ENCODE measurements at regions not wholly inside any gene's neighbourhood (a gene's known extent, or its start where the extent isn't known, plus 50 kb on each side); places are given as distances from the start of the nearest gene placed in this dataset.
"Not testable (repeated sequence)": the region's sequence is repeated elsewhere in the genome, so short reads cannot be mapped to it uniquely, and the experiment has no call there.

DNA sequence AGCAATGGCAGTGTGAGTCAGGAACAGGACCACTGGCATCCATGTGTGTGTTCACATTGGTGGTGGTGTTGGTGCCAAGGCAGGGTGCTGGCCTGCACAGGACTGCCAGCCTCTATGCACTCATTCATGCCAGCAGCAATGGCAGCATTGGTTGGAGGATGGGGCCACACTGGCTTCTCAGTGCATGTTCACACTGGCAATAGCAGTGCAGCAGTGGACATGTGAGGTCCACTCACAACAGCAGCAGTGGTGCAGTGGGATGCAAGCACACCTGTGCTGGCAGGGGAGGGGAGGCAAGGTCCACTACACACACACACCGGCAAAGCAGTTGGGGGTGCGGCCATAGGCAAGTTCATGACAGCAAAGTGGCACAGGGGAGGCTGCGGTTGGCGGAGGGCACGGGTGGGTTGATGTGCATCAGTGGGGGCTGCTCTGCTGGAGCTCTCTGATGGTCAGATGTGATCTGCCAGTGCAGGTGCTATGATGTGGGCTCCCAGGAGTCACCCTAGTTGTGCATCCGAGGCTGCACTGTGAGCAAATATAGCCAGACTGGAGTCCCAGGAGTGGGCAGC is 57.8 kb upstream of the TNKS2 start:
- Histone ChIP-seq H3K36me3 (ENCODE audit: control insufficient read depth, insufficient read depth, low read length) (no peaks in the 10 kb centered on the region), H3K27ac (ENCODE audit: insufficient read depth, low read length) (no peak overlapping the region), H4K8ac (ENCODE audit: low read depth in 2 of 2, low read length in 2 of 2) (no peak overlapping the region), H3K9ac (ENCODE audit: low read depth, low read length) (no peak overlapping the region), H4K5ac (ENCODE audit: low read depth, low read length) (no peak overlapping the region), H4K91ac (ENCODE audit: insufficient read depth, low read depth, low read length) (no peak overlapping the region), H3K4me1 (ENCODE audit: control insufficient read depth, insufficient read depth, low read length) (no peaks in the 10 kb centered on the region), H3K23ac (ENCODE audit: low read depth, low read length) (no peak overlapping the region), H3K79me1 (ENCODE audit: low read depth in 1 of 2, low read length in 2 of 2) (no peaks in the 10 kb centered on the region), H3K18ac (ENCODE audit: low read depth, low read length) (no peak overlapping the region), H3K56ac (ENCODE audit: extremely low read depth, insufficient read depth, low read length) (no peak overlapping the region), H2BK5ac (ENCODE audit: low read depth, low read length, poor library complexity, severe bottlenecking) (no peak overlapping the region), H3K14ac (replicated peaks; ENCODE audit: low read depth, low read length) (no peak overlapping the region), H2BK20ac (ENCODE audit: low read depth, low read length) (no peak overlapping the region), H2BK15ac (ENCODE audit: low read depth, low read length) (no peak overlapping the region), H4K20me1 (ENCODE audit: insufficient read depth, low read length) (no peaks in the 10 kb centered on the region), H2BK120ac (ENCODE audit: low read depth, low read length) (no peak overlapping the region), H2AFZ (replicated peaks; ENCODE audit: low read length, poor library complexity) (peak overlapping the region; percentile 21), H3K9me1 (ENCODE audit: insufficient read depth, low read length) (0 out of 2 replicates have a peak, but pooled peaks cover 5% of the 10 kb centered on the region), H3K4me2 (ENCODE audit: low read depth, low read length) (no peak overlapping the region), H3K9me3 (ENCODE audit: control insufficient read depth, insufficient read depth, low read length) (no peaks in the 10 kb centered on the region), H3K4ac (ENCODE audit: low read depth, low read length) (no peak overlapping the region), H3K27me3 (ENCODE audit: control insufficient read depth, insufficient read depth, low read length) (peaks cover 13% of the 10 kb centered on the region), H3K4me3 (ENCODE audit: insufficient read depth, low read depth, low read length) (no peak overlapping the region), H2AK9ac (replicated peaks; ENCODE audit: low read depth, low read length, poor library complexity) (peak overlapping the region; percentile 39), H2AK5ac (ENCODE audit: low read depth, low read length) (no peak overlapping the region)
- in situ Hi-C loops (cut with MboI; ENCODE audit: low sequenced_read_pairs): no loop called here
- 94% methylated on average over 3 of the region's 6 CpGs; no CpG with 5 or more reads in 1 of the 2 experiments for WGBS, 2 experiments (ENCODE audit: extremely low coverage in 2 of 2, insufficient read length in 1 of 2)
- TF ChIP-seq RAD21 (IDR thresholded peaks at IDR 0.05; ENCODE audit: low read length): no peak
- TF ChIP-seq NFE2L2 (IDR thresholded peaks at IDR 0.05; ENCODE audit: low read depth, low read length): no peak
- no peak for TF ChIP-seq CHD1 (IDR thresholded peaks at IDR 0.05; ENCODE audit: low read depth, low read length)
- TF ChIP-seq MAFK (IDR thresholded peaks at IDR 0.05; ENCODE audit: low read depth, low read length): no peak
- no peak for TF ChIP-seq FOS (IDR thresholded peaks at IDR 0.05; ENCODE audit: low read depth, low read length)
- no peak for TF ChIP-seq RCOR1 (IDR thresholded peaks at IDR 0.05; ENCODE audit: insufficient replicate concordance, low read length)
- TF ChIP-seq BHLHE40 (IDR thresholded peaks at IDR 0.05; ENCODE audit: low read depth, low read length): no peak
- TF ChIP-seq, protein P1, sequence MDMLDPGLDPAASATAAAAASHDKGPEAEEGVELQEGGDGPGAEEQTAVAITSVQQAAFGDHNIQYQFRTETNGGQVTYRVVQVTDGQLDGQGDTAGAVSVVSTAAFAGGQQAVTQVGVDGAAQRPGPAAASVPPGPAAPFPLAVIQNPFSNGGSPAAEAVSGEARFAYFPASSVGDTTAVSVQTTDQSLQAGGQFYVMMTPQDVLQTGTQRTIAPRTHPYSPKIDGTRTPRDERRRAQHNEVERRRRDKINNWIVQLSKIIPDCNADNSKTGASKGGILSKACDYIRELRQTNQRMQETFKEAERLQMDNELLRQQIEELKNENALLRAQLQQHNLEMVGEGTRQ (IDR thresholded peaks at IDR 0.05; ENCODE audit: low read depth, low read length): no peak
- no peak for TF ChIP-seq POLR2A (IDR thresholded peaks at IDR 0.05; ENCODE audit: low read depth, low read length)
- BruUV-seq (replicated peaks): no TSS peak
- ChIA-PET CTCF (no interaction called here), POLR2A (ENCODE audit: unreplicated experiment) (no interaction called here)
- dilution Hi-C loops (cut with HindIII; ENCODE audit: low sequenced_read_pairs, unreplicated experiment): no loop called here
- ATAC-seq (ENCODE audit: low read depth) (no peak), DNase-seq (no peak)
- intact Hi-C loops (cut with micrococcal nuclease): no loop called here

DNA sequence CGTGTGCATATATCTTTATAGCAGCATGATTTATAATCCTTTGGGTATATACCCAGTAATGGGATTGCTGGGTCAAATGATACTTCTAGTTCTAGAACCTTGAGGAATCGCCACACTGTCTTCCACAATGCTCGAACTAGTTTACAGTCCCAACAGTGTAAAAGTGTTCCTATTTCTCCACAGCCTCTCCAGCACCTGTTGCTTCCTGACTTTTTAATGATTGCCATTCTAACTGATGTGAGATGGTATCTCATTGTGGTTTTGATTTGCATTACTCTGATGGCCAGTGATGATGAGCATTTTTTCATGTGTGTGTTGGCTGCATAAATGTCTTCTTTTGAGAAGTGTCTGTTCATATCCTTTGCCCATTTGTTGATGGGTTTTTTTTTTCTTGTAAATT is 66.0 kb upstream of the TNKS2 start:
- H4K91ac ChIP-seq (ENCODE audit: insufficient read depth, low read depth, low read length); H2AK5ac ChIP-seq (ENCODE audit: low read depth, low read length); H3K4me1 ChIP-seq (ENCODE audit: control insufficient read depth, insufficient read depth, low read length); dilution Hi-C loops (cut with HindIII; ENCODE audit: low sequenced_read_pairs, unreplicated experiment); H3K4ac ChIP-seq (ENCODE audit: low read depth, low read length); DNase-seq; H3K4me2 ChIP-seq (ENCODE audit: low read depth, low read length); H4K8ac ChIP-seq (ENCODE audit: low read depth in 2 of 2, low read length in 2 of 2); H4K20me1 ChIP-seq (ENCODE audit: insufficient read depth, low read length); H3K23ac ChIP-seq (ENCODE audit: low read depth, low read length); H3K27ac ChIP-seq (ENCODE audit: insufficient read depth, low read length); H3K9me3 ChIP-seq (ENCODE audit: control insufficient read depth, insufficient read depth, low read length); intact Hi-C loops (cut with micrococcal nuclease); H2AFZ ChIP-seq (replicated peaks; ENCODE audit: low read length, poor library complexity); in situ Hi-C loops (cut with MboI; ENCODE audit: low sequenced_read_pairs); H3K79me1 ChIP-seq (ENCODE audit: low read depth in 1 of 2, low read length in 2 of 2); H2BK120ac ChIP-seq (ENCODE audit: low read depth, low read length); H3K14ac ChIP-seq (replicated peaks; ENCODE audit: low read depth, low read length); H3K9me1 ChIP-seq (ENCODE audit: insufficient read depth, low read length); BruUV-seq (replicated peaks); ATAC-seq (ENCODE audit: low read depth); H2AK9ac ChIP-seq (replicated peaks; ENCODE audit: low read depth, low read length, poor library complexity); H3K18ac ChIP-seq (ENCODE audit: low read depth, low read length); H2BK15ac ChIP-seq (ENCODE audit: low read depth, low read length); H3K36me3 ChIP-seq (ENCODE audit: control insufficient read depth, insufficient read depth, low read length); H2BK20ac ChIP-seq (ENCODE audit: low read depth, low read length); H3K4me3 ChIP-seq (ENCODE audit: insufficient read depth, low read depth, low read length); POLR2A ChIA-PET (ENCODE audit: unreplicated experiment); H3K56ac ChIP-seq (ENCODE audit: extremely low read depth, insufficient read depth, low read length); H3K27me3 ChIP-seq (ENCODE audit: control insufficient read depth, insufficient read depth, low read length); CTCF ChIA-PET; H3K9ac ChIP-seq (ENCODE audit: low read depth, low read length); H2BK5ac ChIP-seq (ENCODE audit: low read depth, low read length, poor library complexity, severe bottlenecking); H4K5ac ChIP-seq (ENCODE audit: low read depth, low read length): not testable (repeated sequence)
- no CpG with 5 or more reads among the region's 3 CpGs for WGBS, 2 experiments (ENCODE audit: extremely low coverage in 2 of 2, insufficient read length in 1 of 2)

All from IMR-90 (cell line).